ENCODE measurements at regions not wholly inside any gene's neighbourhood (a gene's known extent, or its start where the extent isn't known, plus 50 kb on each side); places are given as distances from the start of the nearest gene placed in this dataset.

GRCh38 chr18:64244571-64244970 is 95.7 kb upstream of the LINC00305 start:
- no peak for DNase-seq (ENCODE audit: extremely low read depth, low read depth)

GRCh38 chr18:64240316-64240715 is 91.4 kb upstream of the LINC00305 start:
- H3K4me3 ChIP-seq (replicated peaks; ENCODE audit: low read depth, low read length) = no peak overlapping the region
- no peak for TF ChIP-seq CTCF (IDR thresholded peaks at IDR 0.05; ENCODE audit: low read depth, low read length, missing control alignments)
- no peak for DNase-seq (ENCODE audit: extremely low read depth, low read depth)

More at GRCh38 chr18:64244571-64244970, 95.7 kb upstream of the LINC00305 start:
- H3K4me3 ChIP-seq (replicated peaks; ENCODE audit: low read depth, low read length) = no peak overlapping the region
- TF ChIP-seq CTCF (IDR thresholded peaks at IDR 0.05; ENCODE audit: low read depth, low read length, missing control alignments) = no peak

- TF ChIP-seq CTCF (IDR thresholded peaks at IDR 0.05; ENCODE audit: low read depth, low read length, missing control alignments) = no peak
- DNase-seq (ENCODE audit: extremely low read depth, low read depth) = no peak
These were observed 89.2 kb upstream of the LINC00305 start for GRCh38 chr18:64238076-64238475.

GRCh38 chr18:64234321-64234720 is 85.4 kb upstream of the LINC00305 start:
- no peak for TF ChIP-seq CTCF (IDR thresholded peaks at IDR 0.05; ENCODE audit: low read depth, low read length, missing control alignments)
- H3K4me3 ChIP-seq (replicated peaks; ENCODE audit: low read depth, low read length) = no peak overlapping the region

More at GRCh38 chr18:64238076-64238475, 89.2 kb upstream of the LINC00305 start:
- H3K4me3 ChIP-seq (replicated peaks; ENCODE audit: low read depth, low read length) = no peak overlapping the region

GRCh38 chr18:64233851-64234250 is 85.0 kb upstream of the LINC00305 start:
- DNase-seq (ENCODE audit: extremely low read depth, low read depth) = no peak
- TF ChIP-seq CTCF (IDR thresholded peaks at IDR 0.05; ENCODE audit: low read depth, low read length, missing control alignments) = no peak
- no peak overlapping the region for H3K4me3 ChIP-seq (replicated peaks; ENCODE audit: low read depth, low read length)

More at GRCh38 chr18:64234321-64234720, 85.4 kb upstream of the LINC00305 start:
- DNase-seq (ENCODE audit: extremely low read depth, low read depth) = no peak

GRCh38 chr18:64220941-64221340 is 72.1 kb upstream of the LINC00305 start:
- H3K4me3 ChIP-seq (replicated peaks; ENCODE audit: low read depth, low read length) = no peak overlapping the region
- no peak for DNase-seq (ENCODE audit: extremely low read depth, low read depth)
- no peak for TF ChIP-seq CTCF (IDR thresholded peaks at IDR 0.05; ENCODE audit: low read depth, low read length, missing control alignments)

- no peak for DNase-seq (ENCODE audit: extremely low read depth, low read depth)
- no peak overlapping the region for H3K4me3 ChIP-seq (replicated peaks; ENCODE audit: low read depth, low read length)
- TF ChIP-seq CTCF (IDR thresholded peaks at IDR 0.05; ENCODE audit: low read depth, low read length, missing control alignments) = no peak
These were observed 70.6 kb upstream of the LINC00305 start for GRCh38 chr18:64219517-64219916.
